T-helper 1 cell (primary cell): ENCODE measurements at regions not wholly inside any gene's neighbourhood (a gene's known extent, or its start where the extent isn't known, plus 50 kb on each side); places are given as distances from the start of the nearest gene placed in this dataset.

Experiments
- DNase-seq, 5 donors: peaks; one replicate each; pipeline ENCODE4 v3.0.0-alpha.2; 2012 to 2020

DNA sequence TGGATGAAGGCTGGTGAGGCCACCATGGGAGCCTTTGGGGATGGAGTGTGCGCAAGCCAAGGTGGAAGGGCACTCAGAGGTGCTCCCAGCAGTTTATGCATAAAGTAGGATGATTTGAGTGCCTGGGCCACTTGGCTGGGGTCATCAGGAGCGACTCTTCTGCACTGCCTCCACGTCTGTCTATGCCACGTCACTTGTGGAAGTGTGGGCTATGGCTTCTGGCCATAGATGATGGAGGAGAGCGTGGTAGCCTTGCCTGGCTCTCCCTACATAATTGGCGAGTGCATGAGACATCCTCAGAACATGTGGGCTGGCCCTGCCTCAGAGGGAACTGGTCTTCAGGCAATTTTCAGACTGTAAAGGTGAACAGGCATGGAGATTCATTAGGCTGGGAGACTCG, 182.9 kb downstream of the TEX29 start:
- DNase-seq = no peak

DNA sequence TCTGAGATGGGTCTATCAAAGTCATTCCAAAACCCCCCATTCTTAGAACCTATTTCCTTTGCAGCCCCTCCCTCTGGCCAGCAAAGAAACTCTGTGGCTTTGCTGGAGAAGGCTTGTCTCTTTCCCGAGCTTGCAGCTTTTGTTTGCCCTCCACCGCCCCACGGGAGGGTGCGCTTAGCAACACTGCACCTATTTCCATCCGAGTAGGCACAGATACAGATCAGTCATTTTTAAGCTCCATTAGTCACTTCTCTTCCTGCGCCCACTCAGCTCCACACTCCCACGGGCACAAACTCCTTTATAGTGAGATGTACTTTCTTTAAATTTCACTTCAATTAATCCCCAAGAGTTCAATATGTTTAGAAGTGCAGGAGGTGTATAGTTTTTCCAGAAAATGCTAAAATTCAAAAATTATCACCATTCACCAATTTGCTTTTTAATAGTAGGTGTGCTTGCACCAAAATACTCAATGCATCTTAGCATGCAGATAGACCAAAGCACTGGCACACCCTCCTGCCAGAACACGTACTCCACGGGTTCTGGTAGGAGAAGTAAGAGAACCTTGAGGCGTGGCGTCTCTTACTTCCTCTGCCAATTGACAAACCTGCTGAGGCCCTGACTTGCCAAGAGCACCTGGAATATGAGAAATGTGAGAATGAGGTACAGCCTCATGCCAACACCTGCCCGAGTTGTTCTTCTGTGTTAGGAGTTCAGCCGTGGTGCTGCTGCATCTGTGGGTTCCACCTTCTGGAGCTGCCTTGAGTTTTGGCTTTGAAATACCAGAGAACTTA, 183.7 kb downstream of the TEX29 start:
- DNase-seq = no peak

GRCh38 chr13:111505175-111505777, 184.8 kb downstream of the TEX29 start:
- DNase-seq = no peak

GRCh38 chr13:111506125-111506524, 185.7 kb downstream of the TEX29 start:
- DNase-seq = no peak

- DNase-seq = no peak
These were observed 186.2 kb downstream of the TEX29 start for GRCh38 chr13:111506621-111507020.

GRCh38 chr13:111508164-111508870, 187.9 kb downstream of the TEX29 start:
- DNase-seq = no peak

- no peak for DNase-seq
These were observed 188.6 kb downstream of the TEX29 start for GRCh38 chr13:111508902-111509509.

GRCh38 chr13:111510502-111511218, 190.2 kb downstream of the TEX29 start:
- DNase-seq = no peak

DNA sequence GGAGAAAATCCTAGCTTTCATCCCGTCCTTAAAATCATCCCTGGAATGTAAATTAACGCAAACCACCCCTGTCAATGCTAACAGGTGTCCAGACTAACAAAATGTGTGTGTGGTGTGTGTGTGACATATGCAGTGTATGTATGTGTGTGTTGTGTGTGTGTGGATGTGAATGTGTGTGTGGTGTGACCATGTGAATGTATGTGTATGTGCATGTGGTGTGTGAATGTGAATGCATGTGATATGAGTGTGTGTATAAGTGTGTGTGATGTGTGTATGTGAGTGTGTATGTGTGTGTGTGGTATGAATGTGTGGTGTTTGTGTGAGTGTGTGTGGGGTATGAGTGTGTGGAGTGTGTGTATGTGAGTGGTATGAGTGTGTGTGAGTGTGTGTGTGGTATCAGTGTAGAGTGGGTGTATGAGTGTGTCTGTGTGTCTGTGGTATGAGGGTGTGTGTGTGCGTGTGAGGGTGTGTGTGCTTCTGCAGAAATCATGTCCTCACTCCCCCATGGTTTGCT, 190.8 kb downstream of the TEX29 start:
- no peak for DNase-seq

DNA sequence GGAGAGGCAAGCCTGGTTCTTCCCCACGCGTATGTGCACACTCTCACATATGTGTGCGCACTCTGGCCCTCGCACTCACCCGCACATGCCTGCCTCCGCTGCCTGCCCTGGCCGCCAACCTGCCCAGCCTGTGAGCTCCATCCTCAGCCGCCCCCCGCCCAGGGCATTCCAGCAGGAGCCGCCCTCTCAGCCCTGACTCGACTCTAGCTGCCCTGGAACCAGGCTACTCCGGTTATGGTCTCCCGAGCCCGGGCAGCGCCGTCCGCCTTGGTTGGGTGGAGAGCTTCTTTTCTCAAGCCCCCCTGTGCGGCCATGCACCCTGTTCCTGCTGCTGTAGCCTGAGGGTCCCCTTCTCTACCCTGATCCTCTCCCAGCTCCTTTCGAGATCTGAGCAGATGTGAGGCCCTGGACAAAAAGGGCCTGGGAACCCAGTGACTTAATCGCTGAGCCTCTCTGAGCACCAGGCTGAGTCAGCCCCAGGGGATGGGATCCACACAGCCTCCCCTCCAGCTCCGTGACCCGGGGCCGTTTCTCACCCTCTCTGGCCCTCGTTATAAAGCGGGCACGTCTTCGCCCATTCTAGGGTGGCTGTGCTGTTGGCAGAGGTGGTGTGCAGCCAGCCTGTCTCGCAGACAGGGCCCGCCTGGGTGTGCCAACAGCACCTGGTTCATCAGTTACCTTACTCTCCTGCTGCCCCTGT, 191.5 kb downstream of the TEX29 start:
- no peak for DNase-seq

DNA sequence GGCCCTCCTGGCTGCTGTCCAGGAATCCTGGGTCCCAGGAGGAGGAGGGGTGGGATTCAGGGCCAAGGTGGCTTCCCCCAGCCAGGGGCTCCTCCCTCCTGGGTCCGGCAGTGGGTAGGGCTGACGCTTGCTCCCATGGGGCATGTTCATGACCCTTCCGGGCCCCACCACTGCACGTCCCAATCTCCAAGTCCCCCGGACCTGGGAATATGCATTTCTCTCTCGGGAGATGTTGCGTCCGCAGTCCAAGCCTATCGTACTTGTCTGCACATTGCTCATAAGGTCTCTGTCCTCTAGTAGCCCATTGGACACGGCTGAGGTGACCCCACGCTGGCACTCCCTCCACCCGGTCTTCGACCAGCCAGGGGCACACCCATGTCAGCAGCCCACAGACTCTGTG, 192.3 kb downstream of the TEX29 start:
- DNase-seq = no peak

DNA sequence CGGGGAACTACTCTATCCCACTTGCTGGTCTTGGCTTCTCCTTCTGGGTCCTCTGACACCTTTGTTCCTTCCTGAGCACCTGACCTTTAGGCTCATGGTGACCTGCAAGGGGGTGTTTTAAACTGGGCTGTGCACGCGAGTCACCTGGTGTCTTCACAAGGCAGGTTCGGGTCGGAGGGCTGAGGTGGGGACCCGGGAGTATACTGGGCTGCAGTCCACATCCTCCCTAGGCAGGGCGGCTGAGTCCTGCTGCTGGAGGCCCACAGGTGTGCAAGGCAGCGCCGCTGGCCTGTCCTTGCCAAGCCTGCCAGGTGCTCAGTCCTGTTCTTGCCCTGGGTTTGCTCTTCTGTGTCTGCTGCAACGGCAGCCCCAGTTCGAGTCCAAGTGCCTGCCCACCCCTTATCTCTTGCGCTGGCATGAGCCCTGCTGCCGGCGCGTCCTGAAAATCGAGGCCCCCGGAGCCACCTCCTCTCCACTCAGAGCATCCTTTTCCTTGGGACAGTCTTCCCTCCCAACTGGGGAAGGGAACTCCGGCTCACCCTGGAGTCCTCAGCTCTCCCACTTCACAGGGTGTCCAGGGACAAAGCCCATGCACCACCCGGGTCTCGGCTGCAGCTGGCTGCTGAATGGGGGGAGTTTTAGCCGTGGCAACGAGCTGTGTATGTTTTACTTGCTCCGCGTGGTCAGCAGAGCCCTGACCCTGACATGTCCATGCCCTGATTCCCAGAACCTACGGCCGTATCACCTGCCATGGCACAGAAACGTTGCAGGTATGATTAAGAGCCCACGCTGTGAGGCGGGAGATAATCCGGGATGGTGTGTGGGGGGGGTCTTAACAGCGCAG, 193.5 kb downstream of the TEX29 start:
- DNase-seq = no peak

- no peak for DNase-seq
These were observed 194.3 kb downstream of the TEX29 start for GRCh38 chr13:111514610-111515306.

DNA sequence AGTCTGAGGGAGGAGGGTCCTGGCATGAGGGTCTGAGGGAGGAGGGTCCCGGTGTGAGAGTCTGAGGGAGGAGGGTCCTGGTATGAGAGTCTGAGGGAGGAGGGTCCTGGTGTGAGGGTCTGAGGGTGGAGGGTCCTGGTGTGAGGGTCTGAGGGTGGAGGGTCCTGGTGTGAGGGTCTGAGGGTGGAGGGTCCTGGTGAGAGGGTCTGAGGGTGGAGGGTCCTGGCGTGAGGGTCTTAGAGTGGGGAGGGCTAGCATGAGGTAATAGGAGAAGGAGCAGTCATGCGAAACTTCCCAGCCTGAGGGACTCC, 194.8 kb downstream of the TEX29 start:
- DNase-seq = no peak

DNA sequence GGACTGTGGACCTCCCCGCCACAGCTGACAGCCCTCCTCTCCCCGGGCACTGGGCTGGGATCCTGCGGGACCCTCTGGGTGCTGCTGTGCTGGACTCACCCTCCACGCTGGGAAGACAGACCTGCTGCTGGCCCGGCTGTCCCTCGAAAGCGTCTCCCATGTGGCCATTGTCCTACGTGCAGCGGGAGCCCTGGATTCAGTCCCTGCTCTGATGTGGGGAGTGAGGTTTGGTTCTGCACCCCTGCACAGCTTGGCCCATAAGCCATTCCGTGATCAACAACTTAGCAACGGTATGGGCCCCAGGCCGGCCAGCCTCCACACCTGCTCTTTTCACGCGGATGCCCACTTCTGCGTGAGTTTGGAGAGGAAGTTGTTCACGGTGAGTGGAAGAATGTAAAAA, 195.2 kb downstream of the TEX29 start:
- DNase-seq = no peak

DNA sequence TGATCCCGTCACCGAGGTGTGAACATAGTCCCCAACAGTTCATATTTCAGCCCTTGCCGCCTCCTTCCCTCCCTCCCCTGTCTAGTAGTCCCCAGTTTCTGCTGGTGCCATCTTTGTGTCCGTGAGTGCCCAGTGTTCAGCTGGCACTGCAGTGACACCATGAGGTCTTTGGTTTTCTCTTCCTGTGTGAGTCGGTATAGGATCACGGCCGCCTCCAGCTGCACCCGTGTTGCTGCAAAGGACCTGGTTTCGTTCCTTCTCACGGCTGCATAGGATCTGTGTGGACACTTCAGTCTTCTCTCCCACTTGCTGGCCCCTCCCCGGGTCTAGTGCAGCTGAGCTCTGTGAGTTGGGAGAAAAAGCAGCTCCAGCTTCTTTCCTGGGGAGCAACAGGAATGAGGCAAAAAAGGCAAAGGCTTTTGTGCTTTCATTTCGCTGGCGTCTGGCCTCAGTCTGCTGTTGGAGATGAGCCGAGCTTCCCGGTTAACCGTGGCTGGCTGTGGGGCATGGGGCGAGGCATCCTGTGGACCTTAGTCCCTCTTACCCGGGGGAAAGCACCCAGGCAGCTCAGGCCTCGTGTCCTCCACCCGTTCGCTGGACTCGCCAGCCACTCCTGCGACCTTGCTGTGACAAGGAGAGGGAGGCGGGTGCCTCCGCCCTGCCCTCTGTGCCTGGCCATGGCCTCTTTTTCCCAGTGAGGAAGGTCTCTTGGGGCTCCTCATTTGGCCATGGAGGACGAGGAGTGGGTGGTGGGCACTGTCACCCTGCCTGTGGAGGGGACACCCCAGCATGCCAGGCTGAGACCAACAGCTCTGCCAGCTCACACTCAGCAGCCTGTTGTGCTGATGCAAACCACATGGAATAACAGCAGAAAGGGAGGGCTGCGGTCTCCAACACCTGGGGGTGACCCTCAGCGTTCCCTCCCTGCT, 196.5 kb downstream of the TEX29 start:
- DNase-seq = no peak

GRCh38 chr13:111517641-111518010, 197.2 kb downstream of the TEX29 start:
- no peak for DNase-seq

DNA sequence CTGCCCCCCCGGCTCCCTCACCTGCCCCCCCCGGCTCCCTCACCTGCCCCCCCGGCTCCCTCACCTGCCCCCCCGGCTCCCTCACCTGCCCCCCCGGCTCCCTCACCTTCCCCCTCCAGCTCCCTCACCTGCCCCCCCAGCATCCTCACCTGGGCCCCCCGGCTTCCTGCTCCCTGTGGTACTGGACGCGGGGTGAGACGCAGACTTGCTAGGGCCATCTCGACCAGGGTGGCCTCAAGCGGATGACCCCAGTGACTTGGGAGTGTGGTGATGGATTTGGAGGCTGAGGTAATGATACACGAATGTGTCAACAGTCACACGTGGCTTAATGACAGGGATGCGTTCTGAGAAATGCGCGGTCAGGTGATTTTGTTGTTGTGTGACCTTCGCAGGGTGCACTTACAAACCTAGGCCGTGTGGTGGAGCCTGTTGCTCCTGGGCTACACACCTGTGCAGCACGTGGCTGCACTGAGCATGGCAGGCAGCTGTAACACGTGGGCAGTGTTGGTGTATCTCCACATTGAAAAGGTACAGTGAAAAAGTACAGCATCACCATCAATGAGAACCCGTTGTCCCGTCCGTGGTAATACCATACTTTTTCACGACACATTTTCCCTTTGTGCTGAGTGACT, 197.8 kb downstream of the TEX29 start:
- DNase-seq = no peak

DNA sequence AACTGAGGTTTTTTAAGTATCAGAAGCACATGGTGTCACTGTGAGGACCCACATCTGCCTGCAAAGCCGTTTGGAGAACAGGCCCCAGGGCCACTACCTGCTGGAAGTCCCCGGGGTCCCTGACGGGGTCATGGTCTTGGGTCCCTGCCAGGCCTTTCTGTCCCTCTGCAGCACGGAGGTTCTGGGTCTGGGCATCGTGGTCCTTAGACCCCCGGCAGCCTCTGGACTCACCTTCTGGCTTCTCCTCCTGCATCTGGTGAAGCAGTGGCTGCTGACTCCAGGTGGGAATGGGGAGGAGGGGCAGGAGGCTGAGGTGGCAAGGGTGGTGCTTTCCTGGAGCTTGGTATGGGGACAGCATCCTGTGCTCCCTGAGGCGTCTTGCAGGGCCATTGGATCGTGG, 198.6 kb downstream of the TEX29 start:
- no peak for DNase-seq
